ENCODE measurements at regions not wholly inside any gene's neighbourhood (a gene's known extent, or its start where the extent isn't known, plus 50 kb on each side); places are given as distances from the start of the nearest gene placed in this dataset.

GRCh38 chr5:67297802-67298532 is 101.4 kb upstream of the CD180 start:
- no peak for TF ChIP-seq CTCF (IDR thresholded peaks at IDR 0.05; ENCODE audit: poor library complexity, severe bottlenecking)
- Histone ChIP-seq H3K36me3 (ENCODE audit: low read depth) (no peaks in the 10 kb centered on the region), H3K9me3 (ENCODE audit: severe bottlenecking) (no peaks in the 10 kb centered on the region), H3K4me1 (ENCODE audit: insufficient read depth, poor library complexity, severe bottlenecking) (peaks cover 17% of the 10 kb centered on the region), H3K27ac (ENCODE audit: poor library complexity, severe bottlenecking) (no peak overlapping the region), H3K4me3 (ENCODE audit: severe bottlenecking) (no peak overlapping the region), H3K27me3 (ENCODE audit: insufficient read depth, poor library complexity, severe bottlenecking) (no peaks in the 10 kb centered on the region)
- DNase-seq (ENCODE audit: low spot score) (no peak), ATAC-seq (ENCODE audit: low read depth) (no peak)

DNA sequence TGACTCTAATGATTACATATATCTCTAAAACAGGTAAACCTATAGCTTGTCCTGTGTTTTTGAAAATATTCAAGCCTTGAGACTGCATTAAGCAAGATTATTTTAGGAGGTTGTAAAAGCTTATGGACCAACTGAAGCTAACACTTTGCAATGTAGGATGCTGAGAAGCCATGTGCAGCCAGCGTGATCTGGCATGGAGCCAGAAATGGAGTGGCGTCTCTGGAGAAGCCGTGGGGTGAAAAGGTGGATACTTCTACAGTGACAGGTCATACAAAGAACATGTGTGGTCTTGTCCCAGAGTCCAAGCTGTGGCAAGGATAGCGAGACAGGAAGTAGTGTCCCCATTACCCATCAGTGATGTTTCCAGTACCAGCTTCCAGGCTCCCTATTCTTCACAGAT is 100.8 kb upstream of the CD180 start:
- DNase-seq (ENCODE audit: low spot score) (no peak), ATAC-seq (ENCODE audit: low read depth) (no peak)
- TF ChIP-seq CTCF (IDR thresholded peaks at IDR 0.05; ENCODE audit: poor library complexity, severe bottlenecking): no peak
- Histone ChIP-seq H3K9me3 (ENCODE audit: severe bottlenecking) (no peaks in the 10 kb centered on the region), H3K4me3 (ENCODE audit: severe bottlenecking) (no peak overlapping the region), H3K27me3 (ENCODE audit: insufficient read depth, poor library complexity, severe bottlenecking) (no peaks in the 10 kb centered on the region), H3K4me1 (ENCODE audit: insufficient read depth, poor library complexity, severe bottlenecking) (peaks cover 17% of the 10 kb centered on the region), H3K27ac (ENCODE audit: poor library complexity, severe bottlenecking) (no peak overlapping the region), H3K36me3 (ENCODE audit: low read depth) (no peaks in the 10 kb centered on the region)

DNA sequence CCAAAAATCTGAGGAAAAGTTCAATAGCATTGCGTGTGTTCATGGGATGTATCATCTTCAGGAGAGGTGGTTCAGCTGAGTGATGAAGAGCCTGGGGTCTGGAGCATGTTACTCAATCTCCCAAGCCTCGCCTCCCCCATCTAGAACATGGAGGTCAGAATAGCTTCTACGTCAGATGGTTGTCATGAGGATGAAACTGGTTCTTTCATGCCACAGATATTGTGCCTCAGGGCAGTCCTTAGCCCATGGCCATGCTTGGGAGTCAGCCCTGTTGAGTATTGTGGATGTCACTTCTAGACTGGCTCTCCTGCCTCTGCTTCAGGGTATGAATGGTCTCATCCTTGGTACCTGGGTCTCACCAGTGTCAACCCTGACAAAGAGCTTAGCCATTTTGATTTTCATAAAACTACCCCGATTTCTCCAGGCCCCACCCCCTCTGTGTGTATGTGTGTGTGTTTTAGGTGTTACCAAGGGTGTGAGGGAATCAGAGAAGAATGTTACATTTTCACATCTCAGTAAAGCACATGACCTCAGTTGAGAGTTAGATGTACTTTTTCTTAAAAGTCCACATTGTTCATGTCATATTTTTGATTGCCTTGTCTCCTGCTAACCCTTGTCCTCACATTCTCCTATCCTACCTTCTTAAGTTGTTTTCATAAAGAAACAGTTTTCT is 97.8 kb upstream of the CD180 start:
- DNase-seq (ENCODE audit: low spot score) (no peak), ATAC-seq (ENCODE audit: low read depth) (no peak)
- H3K36me3 ChIP-seq (ENCODE audit: low read depth): no peaks in the 10 kb centered on the region
- no peak overlapping the region for H3K27ac ChIP-seq (ENCODE audit: poor library complexity, severe bottlenecking)
- no peaks in the 10 kb centered on the region for H3K9me3 ChIP-seq (ENCODE audit: severe bottlenecking)
- H3K4me3 ChIP-seq (ENCODE audit: severe bottlenecking): no peak overlapping the region
- H3K4me1 ChIP-seq (ENCODE audit: insufficient read depth, poor library complexity, severe bottlenecking): no peaks in the 10 kb centered on the region
- H3K27me3 ChIP-seq (ENCODE audit: insufficient read depth, poor library complexity, severe bottlenecking): no peaks in the 10 kb centered on the region
- TF ChIP-seq CTCF (IDR thresholded peaks at IDR 0.05; ENCODE audit: poor library complexity, severe bottlenecking): no peak

GRCh38 chr5:67293226-67293625 is 96.6 kb upstream of the CD180 start:
- Histone ChIP-seq H3K27ac (ENCODE audit: poor library complexity, severe bottlenecking) (no peak overlapping the region), H3K36me3 (ENCODE audit: low read depth) (no peaks in the 10 kb centered on the region), H3K27me3 (ENCODE audit: insufficient read depth, poor library complexity, severe bottlenecking) (no peaks in the 10 kb centered on the region), H3K9me3 (ENCODE audit: severe bottlenecking) (no peaks in the 10 kb centered on the region), H3K4me3 (ENCODE audit: severe bottlenecking) (no peak overlapping the region), H3K4me1 (ENCODE audit: insufficient read depth, poor library complexity, severe bottlenecking) (no peaks in the 10 kb centered on the region)
- DNase-seq (ENCODE audit: low spot score) (no peak), ATAC-seq (ENCODE audit: low read depth) (no peak)
- no peak for TF ChIP-seq CTCF (IDR thresholded peaks at IDR 0.05; ENCODE audit: poor library complexity, severe bottlenecking)

Data from RWPE2 (cell line).